ENCODE measurements at regions not wholly inside any gene's neighbourhood (a gene's known extent, or its start where the extent isn't known, plus 50 kb on each side); places are given as distances from the start of the nearest gene placed in this dataset.

DNA sequence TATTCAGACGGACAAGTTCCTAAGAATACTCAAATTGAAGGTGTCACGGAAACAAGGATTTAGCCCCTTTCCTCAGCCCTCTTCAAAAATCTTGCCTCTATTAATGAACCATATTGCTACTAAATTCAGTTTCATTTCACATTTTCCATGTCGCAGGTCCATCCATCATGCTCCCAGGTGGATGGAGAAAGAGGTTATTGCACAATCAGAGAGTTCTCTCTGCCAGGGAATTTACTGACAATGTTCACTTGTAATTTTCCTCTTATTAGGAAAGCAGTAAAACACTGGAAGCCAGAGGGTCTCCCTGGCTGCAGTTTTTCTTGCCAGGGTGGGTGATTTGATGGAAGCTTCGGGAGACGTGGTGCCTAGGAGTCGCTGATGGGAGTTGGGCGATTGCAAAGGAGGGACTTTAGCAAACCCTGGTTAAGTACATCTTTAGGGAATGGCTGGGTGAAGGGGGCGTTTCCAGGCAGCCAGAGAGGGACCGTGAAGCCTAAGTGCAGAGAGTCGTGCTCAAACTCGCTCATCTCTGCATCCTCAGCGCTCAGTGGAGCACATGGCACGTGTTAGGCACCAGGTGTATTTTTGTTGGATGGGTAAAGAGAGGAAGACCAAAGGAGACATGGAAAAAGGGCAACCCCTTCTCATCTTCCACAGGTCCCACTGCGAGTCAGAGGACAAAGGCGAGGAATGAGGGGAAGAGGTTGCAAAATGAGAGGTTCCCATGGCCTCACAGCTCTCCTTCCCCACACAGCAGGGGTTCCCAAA, 321.9 kb upstream of the CDH4 start:
- 38% methylated on average over 3 of the region's 15 CpGs; no CpG with 5 or more reads in 1 of the 2 experiments for WGBS, 2 experiments (ENCODE audit: extremely low coverage in 2 of 2, insufficient read length in 1 of 2)
- H4K91ac ChIP-seq (ENCODE audit: insufficient read depth, low read depth, low read length): no peak overlapping the region
- no peak overlapping the region for H4K8ac ChIP-seq (ENCODE audit: low read depth in 2 of 2, low read length in 2 of 2)
- H3K4me3 ChIP-seq (ENCODE audit: insufficient read depth, low read depth, low read length): no peak overlapping the region
- no peaks in the 10 kb centered on the region for H4K20me1 ChIP-seq (ENCODE audit: insufficient read depth, low read length)
- no peak overlapping the region for H2BK120ac ChIP-seq (ENCODE audit: low read depth, low read length)
- no peak overlapping the region for H3K4me2 ChIP-seq (ENCODE audit: low read depth, low read length)
- intact Hi-C loops (cut with micrococcal nuclease): no loop called here
- H3K9me3 ChIP-seq (ENCODE audit: control insufficient read depth, insufficient read depth, low read length): peaks cover 10% of the 10 kb centered on the region; the same call in 1 of the 2 replicates
- H3K23ac ChIP-seq (ENCODE audit: low read depth, low read length): no peak overlapping the region
- POLR2A ChIA-PET (ENCODE audit: unreplicated experiment): no interaction called here
- DNase-seq (no peak), ATAC-seq (ENCODE audit: low read depth) (no peak)
- no peak for TF ChIP-seq USF2 (IDR thresholded peaks at IDR 0.05; ENCODE audit: low read depth, low read length)
- TF ChIP-seq CEBPB (IDR thresholded peaks at IDR 0.05; ENCODE audit: low read depth, low read length): peak; percentile 72
- H2BK5ac ChIP-seq (ENCODE audit: low read depth, low read length, poor library complexity, severe bottlenecking): no peak overlapping the region
- H3K9ac ChIP-seq (ENCODE audit: low read depth, low read length): no peak overlapping the region
- no peak overlapping the region for H2AK5ac ChIP-seq (ENCODE audit: low read depth, low read length)
- H3K27me3 ChIP-seq (ENCODE audit: control insufficient read depth, insufficient read depth, low read length): no peaks in the 10 kb centered on the region
- no peak overlapping the region for H2BK15ac ChIP-seq (ENCODE audit: low read depth, low read length)
- H2AFZ ChIP-seq (replicated peaks; ENCODE audit: low read length, poor library complexity): no peak overlapping the region
- dilution Hi-C loops (cut with HindIII; ENCODE audit: low sequenced_read_pairs, unreplicated experiment): no loop called here
- H3K14ac ChIP-seq (replicated peaks; ENCODE audit: low read depth, low read length): no peak overlapping the region
- H3K18ac ChIP-seq (ENCODE audit: low read depth, low read length): no peak overlapping the region
- H3K9me1 ChIP-seq (ENCODE audit: insufficient read depth, low read length): no peaks in the 10 kb centered on the region
- H3K79me1 ChIP-seq (ENCODE audit: low read depth in 1 of 2, low read length in 2 of 2): no peaks in the 10 kb centered on the region
- H3K4me1 ChIP-seq (ENCODE audit: control insufficient read depth, insufficient read depth, low read length): no peaks in the 10 kb centered on the region
- no peak overlapping the region for H2AK9ac ChIP-seq (replicated peaks; ENCODE audit: low read depth, low read length, poor library complexity)
- in situ Hi-C loops (cut with MboI; ENCODE audit: low sequenced_read_pairs): no loop called here
- CTCF ChIA-PET: no interaction called here
- H4K5ac ChIP-seq (ENCODE audit: low read depth, low read length): no peak overlapping the region
- no peak overlapping the region for H3K56ac ChIP-seq (ENCODE audit: extremely low read depth, insufficient read depth, low read length)
- no peaks in the 10 kb centered on the region for H3K36me3 ChIP-seq (ENCODE audit: control insufficient read depth, insufficient read depth, low read length)
- H3K27ac ChIP-seq (ENCODE audit: insufficient read depth, low read length): no peak overlapping the region
- H2BK20ac ChIP-seq (ENCODE audit: low read depth, low read length): no peak overlapping the region
- no TSS peak for BruUV-seq (replicated peaks)
- no peak overlapping the region for H3K4ac ChIP-seq (ENCODE audit: low read depth, low read length)
